GM19328 (cell line): ENCODE measurements at regions not wholly inside any gene's neighbourhood (a gene's known extent, or its start where the extent isn't known, plus 50 kb on each side); places are given as distances from the start of the nearest gene placed in this dataset.

Experiments used
- ATAC-seq: cut with Tn5 transposase; IDR thresholded peaks from one replicate; pipeline ENCODE4 v1.9.1; 2021; ENCODE audit warnings: mild to moderate bottlenecking, moderate library complexity; ENCODE audit not compliant: unreplicated experiment

GRCh38 chr1:56168176-56168575 lies 411.2 kb downstream of the PLPP3 start:
- ATAC-seq, result no peak

DNA sequence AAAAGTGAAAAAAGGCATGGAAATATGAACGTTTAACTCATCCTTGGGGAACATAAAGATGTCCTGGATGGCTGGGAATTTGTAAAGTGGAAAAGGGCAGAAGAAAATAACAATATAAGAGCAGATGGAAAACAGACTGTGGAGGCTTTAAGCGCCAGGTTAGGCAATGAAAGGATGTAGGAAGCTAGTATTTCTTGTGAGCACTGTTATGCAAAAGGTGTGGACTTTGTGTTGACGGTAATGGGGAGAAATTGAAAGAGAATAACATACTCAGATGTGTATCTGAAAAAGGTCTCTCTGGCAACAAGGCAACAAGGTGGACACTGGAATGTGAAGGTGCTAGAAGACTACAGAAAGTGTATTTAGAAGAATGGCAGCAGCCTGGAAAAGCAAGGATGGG lies 411.8 kb downstream of the PLPP3 start:
- ATAC-seq, result no peak

DNA sequence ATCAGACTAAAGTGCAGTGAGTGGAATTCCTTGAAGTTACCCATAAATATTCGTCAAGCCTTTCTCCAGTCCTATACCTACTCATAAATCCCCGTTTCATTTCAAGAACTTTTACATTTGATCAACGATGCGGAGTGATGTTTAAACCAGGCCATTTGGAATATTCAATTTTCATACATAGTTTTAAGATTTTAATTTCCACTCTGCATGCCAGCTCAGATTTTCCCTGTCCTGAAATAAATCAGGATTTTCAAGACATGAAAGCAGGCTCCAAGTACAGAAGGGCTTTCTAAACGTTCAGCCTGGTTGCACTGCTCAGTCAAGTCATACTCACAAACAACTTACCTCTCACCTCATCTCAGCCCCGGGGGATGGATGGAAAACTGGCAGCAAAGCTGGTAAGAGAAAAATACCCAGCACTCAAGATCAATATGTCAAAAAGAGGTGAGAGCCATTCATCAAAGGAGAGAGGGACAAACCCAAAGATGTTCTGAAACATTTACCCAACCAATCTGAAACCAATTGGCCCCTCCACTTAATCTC lies 418.5 kb downstream of the PLPP3 start:
- no peak for ATAC-seq

DNA sequence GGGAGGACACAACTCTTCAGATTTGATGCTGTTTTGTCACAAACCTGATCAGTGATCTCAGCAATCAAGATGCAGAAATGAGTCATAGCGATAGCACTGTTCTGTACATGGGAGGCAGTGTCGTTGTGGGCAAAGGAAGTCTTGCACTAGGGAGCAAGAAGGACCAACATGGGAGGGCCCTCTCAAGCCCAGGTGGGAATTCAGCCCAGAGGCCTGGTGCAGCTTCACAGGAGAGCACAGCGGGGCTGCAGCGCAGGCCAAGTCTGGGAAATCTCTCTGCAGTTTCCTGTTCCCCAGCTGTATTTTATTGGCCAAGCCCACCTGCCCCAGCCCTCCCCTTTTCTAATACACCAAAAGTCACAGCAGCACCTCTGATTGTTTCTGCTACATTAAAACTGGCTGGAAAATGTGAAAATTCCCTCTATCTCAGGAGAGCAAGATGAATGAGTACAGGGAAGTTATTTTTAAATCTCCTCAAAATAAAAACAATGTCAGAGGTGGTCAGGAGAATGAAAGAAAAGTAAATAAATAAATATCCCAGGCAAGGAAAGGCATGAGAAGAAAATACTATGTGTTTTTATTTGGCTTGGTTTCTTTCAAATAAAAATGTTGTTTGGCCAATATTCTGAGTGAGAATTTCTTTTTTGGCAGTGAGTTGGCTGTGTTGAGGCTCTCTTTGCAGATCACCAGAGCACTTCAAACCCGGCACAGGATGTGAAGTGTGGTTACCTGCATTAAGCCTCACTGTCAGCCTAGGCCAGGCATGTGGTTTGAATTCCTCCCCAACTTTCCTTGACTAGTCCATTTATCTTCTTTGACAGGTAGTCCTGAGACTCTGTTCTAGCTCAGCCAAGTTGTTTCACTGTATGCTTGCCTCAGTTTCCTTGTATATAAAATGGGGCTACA lies 422.1 kb downstream of the PLPP3 start:
- ATAC-seq, result no peak

GRCh38 chr1:56153276-56153675 lies 426.1 kb downstream of the PLPP3 start:
- ATAC-seq, result no peak

GRCh38 chr1:56152635-56153034 lies 426.7 kb downstream of the PLPP3 start:
- ATAC-seq, result no peak

- no peak for ATAC-seq
These were observed 428.0 kb downstream of the PLPP3 start for GRCh38 chr1:56151402-56151801.

GRCh38 chr1:56150441-56151215 lies 428.7 kb downstream of the PLPP3 start:
- no peak for ATAC-seq

- no peak for ATAC-seq
These were observed 429.6 kb downstream of the PLPP3 start for GRCh38 chr1:56149761-56150160.

GRCh38 chr1:56148326-56149193 lies 430.8 kb downstream of the PLPP3 start:
- no peak for ATAC-seq

DNA sequence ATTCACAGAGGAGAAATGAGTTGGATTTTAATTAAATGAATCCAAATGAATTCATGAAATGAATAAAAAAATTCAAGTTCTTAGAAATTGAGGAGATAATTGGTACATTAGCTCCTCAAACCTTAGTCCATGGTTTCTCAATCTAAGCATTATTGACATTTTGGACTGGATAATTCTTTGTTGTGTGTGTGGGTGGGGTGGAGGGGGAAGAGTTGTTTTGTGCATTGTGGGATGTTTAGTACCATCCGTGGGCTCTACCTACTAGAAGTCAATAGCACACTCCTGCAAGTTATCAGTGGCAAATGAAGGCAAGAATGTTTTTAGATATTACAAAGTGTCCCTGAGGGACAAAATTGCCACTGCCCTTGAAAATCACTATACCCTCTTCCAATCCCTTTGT lies 431.9 kb downstream of the PLPP3 start:
- ATAC-seq, result no peak

DNA sequence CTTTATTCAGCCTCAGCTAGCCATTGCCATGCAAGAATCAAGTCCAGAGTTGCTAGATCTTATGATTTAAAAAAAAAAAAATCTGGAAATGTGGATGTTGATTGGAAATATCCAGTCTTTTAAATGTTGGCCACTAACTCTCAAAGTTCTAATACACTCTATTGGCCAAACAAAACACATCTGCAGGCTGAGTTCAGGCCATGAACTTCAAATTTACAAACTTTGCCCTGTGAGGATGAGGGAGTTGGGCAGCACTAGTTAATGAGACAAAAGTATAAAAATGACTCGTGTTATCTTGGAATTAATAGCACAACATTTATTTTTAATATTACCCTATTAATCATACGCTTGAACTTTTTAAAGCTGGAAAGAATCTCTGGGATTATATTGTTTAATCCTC lies 432.3 kb downstream of the PLPP3 start:
- no peak for ATAC-seq

GRCh38 chr1:56146449-56146848 lies 432.9 kb downstream of the PLPP3 start:
- no peak for ATAC-seq

DNA sequence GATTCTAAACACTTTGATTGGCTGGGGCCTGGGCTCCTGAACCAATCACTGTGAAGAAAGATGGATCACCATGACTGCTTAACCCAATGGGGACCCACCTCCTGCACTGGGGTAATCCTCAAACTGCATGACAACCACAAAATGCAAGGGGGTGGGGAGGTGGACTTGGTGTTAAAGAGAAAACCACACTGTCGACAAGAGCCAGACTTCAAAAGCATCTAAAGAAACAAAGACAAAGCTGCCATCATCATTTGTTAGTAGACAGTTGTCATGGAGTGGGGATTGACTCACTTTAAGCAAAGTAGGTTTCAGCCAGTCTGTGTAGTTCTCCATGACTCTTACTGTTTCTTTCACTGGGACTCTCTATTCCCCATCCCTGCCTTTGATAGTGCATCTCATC lies 433.8 kb downstream of the PLPP3 start:
- no peak for ATAC-seq

GRCh38 chr1:56142301-56142700 lies 437.1 kb downstream of the PLPP3 start:
- no peak for ATAC-seq

- no peak for ATAC-seq
These were observed 439.5 kb downstream of the PLPP3 start for GRCh38 chr1:56139836-56140235.

DNA sequence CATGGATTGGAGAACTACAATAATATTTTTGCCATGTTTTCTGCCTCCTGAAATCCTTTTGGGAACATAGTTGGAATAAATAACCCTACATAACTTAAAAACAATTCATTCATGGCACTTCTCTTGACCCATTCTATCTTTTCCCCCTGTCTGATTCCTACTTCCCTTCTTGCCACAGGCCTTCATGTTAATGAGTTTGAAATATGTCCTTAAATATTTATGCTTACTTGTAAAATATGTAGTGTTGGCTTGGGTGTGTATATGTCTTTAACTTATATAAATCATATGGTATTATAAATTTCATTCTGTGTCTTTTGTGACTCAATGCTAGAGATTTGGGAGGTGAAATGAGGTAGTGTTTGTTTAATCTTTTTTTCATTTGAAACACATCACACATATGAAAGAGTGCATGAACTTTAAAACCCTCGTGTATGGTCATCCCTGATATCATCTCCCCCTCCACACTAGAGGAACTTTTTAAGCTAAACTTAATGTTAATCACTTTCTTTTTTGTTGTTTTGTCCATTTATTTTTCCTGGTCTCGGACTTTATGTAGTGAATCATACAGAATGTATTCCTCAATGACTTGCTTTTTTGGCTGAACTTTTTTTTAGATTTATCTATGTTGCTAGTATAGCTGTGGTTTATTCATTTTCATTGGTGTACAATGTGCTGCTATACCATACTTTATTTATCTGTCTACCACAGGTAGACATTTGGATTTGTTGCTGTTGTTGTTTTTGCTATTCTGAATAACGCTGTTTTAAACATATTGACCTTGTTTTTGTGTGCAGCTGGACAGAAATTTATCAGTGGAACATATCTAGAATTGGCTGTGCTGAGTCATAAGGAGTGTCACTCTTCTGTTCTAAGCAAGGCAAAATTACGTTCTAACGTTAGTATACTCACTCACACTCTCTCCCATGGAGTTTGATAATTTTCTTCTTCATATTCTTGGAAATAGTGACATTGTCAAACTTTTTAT lies 441.6 kb downstream of the PLPP3 start:
- ATAC-seq, result no peak

GRCh38 chr1:56137090-56137489 lies 442.3 kb downstream of the PLPP3 start:
- ATAC-seq, result no peak

GRCh38 chr1:56135864-56136147 lies 443.6 kb downstream of the PLPP3 start:
- ATAC-seq, result no peak
